8988T (cell line): ENCODE measurements at regions not wholly inside any gene's neighbourhood (a gene's known extent, or its start where the extent isn't known, plus 50 kb on each side); places are given as distances from the start of the nearest gene placed in this dataset.
"Not testable (repeated sequence)": the region's sequence is repeated elsewhere in the genome, so short reads cannot be mapped to it uniquely, and the experiment has no call there.

ENCODE experiments used
- DNase-seq: peaks from one replicate; pipeline ENCODE4 v3.0.0; 2011

- not testable (repeated sequence) for DNase-seq
These were observed 95.1 kb upstream of the FRMD4B start for GRCh38 chr3:69480986-69481385.

GRCh38 chr3:69474186-69474585 is 88.3 kb upstream of the FRMD4B start:
- DNase-seq, result no peak

GRCh38 chr3:69472093-69472492 is 86.2 kb upstream of the FRMD4B start:
- no peak for DNase-seq

- DNase-seq, result no peak
These were observed 77.6 kb upstream of the FRMD4B start for GRCh38 chr3:69463531-69463930.

GRCh38 chr3:69462826-69463100 is 76.9 kb upstream of the FRMD4B start:
- DNase-seq, result no peak

GRCh38 chr3:69462022-69462825 is 76.3 kb upstream of the FRMD4B start:
- no peak for DNase-seq

GRCh38 chr3:69460034-69460433 is 74.1 kb upstream of the FRMD4B start:
- no peak for DNase-seq

GRCh38 chr3:69458803-69459365 is 73.0 kb upstream of the FRMD4B start:
- DNase-seq, result no peak

GRCh38 chr3:69456631-69457030 is 70.7 kb upstream of the FRMD4B start:
- no peak for DNase-seq

- DNase-seq, result no peak
These were observed 68.4 kb upstream of the FRMD4B start for GRCh38 chr3:69454204-69454787.

GRCh38 chr3:69452295-69452694 is 66.4 kb upstream of the FRMD4B start:
- no peak for DNase-seq

- no peak for DNase-seq
These were observed 65.7 kb upstream of the FRMD4B start for GRCh38 chr3:69451594-69451993.

GRCh38 chr3:69448877-69449276 is 63.0 kb upstream of the FRMD4B start:
- DNase-seq, result no peak

- no peak for DNase-seq
These were observed 60.6 kb upstream of the FRMD4B start for GRCh38 chr3:69446402-69447072.

- DNase-seq, result no peak
These were observed 59.6 kb upstream of the FRMD4B start for GRCh38 chr3:69445498-69445897.

- no peak for DNase-seq
These were observed 59.1 kb upstream of the FRMD4B start for GRCh38 chr3:69445024-69445423.

GRCh38 chr3:69443457-69443920 is 57.6 kb upstream of the FRMD4B start:
- DNase-seq, result no peak

- no peak for DNase-seq
These were observed 57.0 kb upstream of the FRMD4B start for GRCh38 chr3:69442771-69443311.

GRCh38 chr3:69441732-69442131 is 55.8 kb upstream of the FRMD4B start:
- no peak for DNase-seq

- DNase-seq, result no peak
These were observed 55.2 kb upstream of the FRMD4B start for GRCh38 chr3:69441040-69441439.

GRCh38 chr3:69439643-69440270 is 53.9 kb upstream of the FRMD4B start:
- DNase-seq, result no peak

GRCh38 chr3:69438476-69438875 is 52.6 kb upstream of the FRMD4B start:
- DNase-seq, result no peak
